Body of pancreas (tissue), 4 donors: ENCODE measurements at regions not wholly inside any gene's neighbourhood (a gene's known extent, or its start where the extent isn't known, plus 50 kb on each side); places are given as distances from the start of the nearest gene placed in this dataset.

Experiments
- POLR2A ChIP-seq, 3 donors: fragments of 450-650 bp; IDR thresholded peaks; one replicate each; pipeline ENCODE4 v1.6.1; 2016; ENCODE audit warnings: antibody characterized with exemption in 3 of 3, mild to moderate bottlenecking in 2 of 3
- TF ChIP-seq, protein P1 (sequence below), 7 experiments: fragments of 450-650 bp in 4 of 7; fragments of 200-600 bp in 3 of 7; sonication (generic) in 3 of 7; IDR thresholded peaks; one replicate each; pipeline ENCODE4 v1.5.1; 2016 to 2019; ENCODE audit warnings: antibody characterized with exemption in 7 of 7

DNA sequence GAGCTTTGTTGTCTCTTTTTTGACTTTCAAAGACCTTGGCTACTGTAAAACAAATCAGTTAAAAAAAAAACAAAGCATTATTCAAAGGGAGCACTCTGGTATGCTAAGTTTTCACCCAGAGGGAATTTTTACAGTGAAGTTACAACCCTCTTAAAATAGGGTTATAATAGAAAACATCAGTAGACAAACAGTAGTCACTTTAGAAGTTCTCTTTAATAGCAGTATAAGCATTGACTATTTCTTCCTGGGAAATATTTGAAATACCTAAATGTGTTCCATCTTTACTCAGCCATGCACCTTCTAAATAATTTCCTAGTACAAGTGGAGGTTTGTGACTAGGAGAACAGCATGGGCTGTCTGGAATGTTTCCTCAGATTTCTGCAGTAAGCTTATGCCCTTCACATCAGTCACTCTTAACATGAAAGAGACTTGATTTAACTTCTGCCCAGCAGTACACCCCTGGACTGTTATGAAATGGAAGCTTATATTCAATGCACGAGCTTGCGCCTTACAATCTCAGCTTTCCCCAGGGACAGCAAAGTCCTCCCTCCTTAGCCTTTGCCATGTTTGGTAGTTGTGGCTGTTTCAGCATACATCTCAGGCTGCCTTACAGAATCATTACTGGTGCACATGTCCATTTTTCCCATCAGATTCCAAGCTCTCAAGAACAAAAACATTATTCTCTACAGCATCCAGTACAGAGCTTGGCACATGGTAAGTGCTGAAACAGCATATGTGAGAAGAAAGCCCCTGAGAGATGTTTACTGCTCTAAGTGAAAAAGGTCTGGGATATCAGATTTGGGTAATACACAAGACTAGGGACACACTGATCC lies 191.5 kb downstream of the ZNF608 start:
- TF ChIP-seq, protein P1, sequence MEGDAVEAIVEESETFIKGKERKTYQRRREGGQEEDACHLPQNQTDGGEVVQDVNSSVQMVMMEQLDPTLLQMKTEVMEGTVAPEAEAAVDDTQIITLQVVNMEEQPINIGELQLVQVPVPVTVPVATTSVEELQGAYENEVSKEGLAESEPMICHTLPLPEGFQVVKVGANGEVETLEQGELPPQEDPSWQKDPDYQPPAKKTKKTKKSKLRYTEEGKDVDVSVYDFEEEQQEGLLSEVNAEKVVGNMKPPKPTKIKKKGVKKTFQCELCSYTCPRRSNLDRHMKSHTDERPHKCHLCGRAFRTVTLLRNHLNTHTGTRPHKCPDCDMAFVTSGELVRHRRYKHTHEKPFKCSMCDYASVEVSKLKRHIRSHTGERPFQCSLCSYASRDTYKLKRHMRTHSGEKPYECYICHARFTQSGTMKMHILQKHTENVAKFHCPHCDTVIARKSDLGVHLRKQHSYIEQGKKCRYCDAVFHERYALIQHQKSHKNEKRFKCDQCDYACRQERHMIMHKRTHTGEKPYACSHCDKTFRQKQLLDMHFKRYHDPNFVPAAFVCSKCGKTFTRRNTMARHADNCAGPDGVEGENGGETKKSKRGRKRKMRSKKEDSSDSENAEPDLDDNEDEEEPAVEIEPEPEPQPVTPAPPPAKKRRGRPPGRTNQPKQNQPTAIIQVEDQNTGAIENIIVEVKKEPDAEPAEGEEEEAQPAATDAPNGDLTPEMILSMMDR (IDR thresholded peaks at IDR 0.05), result no peak
- TF ChIP-seq POLR2A (IDR thresholded peaks at IDR 0.05), result no peak
